HG02571 (cell line): ENCODE measurements at regions not wholly inside any gene's neighbourhood (a gene's known extent, or its start where the extent isn't known, plus 50 kb on each side); places are given as distances from the start of the nearest gene placed in this dataset.
"Not testable (repeated sequence)": the region's sequence is repeated elsewhere in the genome, so short reads cannot be mapped to it uniquely, and the experiment has no call there.

Experiments used
- ATAC-seq: cut with Tn5 transposase; IDR thresholded peaks from one replicate; pipeline ENCODE4 v1.9.1; 2021; ENCODE audit warnings: mild to moderate bottlenecking, moderate library complexity; ENCODE audit not compliant: unreplicated experiment

DNA sequence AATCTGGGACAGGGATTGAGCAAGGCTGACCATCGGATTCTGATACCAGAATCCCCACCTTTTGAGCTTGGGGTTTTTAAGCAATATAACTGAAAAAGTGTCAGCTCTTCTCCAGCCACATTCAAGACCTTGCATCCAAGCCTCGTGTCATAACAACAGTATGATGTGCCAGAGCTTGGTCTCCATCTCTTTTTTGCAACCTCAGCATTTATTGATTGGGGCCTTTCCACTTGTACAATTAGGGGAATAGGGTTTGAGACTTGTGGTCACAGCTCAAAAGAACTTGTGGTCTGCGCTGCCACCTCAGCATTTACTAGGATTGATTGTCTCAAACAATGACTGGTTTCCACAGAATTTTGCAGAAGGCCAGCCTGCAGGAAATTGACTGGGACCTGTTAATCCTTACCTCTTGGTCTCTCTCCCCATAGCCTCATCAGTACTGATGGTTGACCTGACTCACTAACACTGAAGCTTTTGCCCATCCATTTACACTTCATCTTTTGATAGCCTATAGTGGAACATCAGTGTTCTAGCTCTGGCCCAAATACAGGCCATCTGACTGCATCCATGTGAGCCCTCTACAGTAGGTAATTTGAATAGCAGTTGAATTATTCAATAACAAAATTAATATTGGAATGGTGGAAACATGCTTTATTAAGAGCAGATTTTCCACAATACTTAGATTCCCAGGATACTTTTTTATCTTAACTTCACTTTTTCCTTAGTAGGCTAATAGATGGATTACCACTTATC is 381.6 kb upstream of the PRR16 start:
- ATAC-seq, result no peak

DNA sequence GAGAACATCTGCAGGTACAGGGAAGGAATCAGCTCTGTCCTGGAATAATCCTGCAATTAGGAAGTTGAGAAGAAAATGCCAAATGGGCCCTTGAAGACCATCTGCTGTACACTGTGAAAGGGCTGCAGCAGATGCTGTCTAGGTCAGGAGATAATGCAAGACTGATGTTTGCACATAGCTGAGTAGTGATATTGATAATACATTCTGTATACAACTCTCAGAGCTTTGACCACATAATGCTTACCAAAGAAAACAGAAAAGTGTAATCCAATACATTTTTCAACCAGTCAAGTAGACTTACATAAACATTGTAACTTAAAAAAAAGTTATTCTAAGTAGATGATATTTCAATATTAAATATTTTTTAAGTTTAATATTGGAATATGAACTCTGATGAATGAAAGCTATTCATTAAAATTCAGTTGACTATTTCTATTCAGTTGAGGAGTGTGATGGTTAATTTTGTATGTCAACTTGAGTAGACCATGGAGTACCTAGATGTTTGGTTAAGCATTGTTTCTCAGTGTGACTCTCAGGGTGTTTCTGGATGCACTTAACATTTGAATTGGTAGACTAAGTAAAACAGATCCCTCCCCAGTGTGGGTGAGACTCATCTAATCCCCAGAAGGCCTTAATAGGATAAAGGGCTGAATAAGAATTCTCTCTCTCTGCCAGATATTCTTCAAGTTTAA is 380.1 kb upstream of the PRR16 start:
- no peak for ATAC-seq

DNA sequence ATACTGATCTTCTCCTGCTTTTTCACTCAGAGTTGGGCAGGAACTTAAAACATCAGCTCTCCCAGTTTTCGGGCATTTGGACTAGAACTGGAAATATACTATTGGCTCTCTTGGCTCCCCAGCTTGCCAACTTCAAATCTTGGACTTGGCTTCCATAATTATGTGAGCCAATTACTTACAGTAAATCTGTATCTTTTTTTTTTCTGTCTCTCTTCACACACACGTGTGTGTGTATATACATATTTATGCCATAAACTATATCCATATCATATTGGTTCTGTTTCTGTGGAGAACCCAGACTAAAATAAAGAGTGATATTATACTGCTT is 379.6 kb upstream of the PRR16 start:
- no peak for ATAC-seq

- no peak for ATAC-seq
These were observed 378.0 kb upstream of the PRR16 start for GRCh38 chr5:120086081-120086480.

DNA sequence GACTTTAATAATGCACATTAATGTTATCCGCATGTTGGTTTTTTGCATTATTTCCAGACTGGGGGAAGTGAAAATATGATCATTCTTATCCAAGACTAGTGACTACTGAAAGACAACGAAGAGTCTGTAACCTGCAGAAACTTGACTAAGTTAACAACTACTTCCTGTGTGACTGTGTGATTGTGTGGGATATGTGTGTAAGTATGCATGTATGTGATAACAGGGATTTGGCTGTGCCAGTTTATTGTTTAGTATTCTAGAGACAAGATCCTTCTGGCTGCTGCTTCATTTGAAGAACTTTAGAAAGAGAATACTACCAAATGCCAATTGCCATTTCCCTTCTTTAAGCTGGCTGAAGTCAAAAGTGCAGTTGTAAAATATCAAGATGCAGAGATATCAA is 375.7 kb upstream of the PRR16 start:
- no peak for ATAC-seq

- ATAC-seq, result no peak
These were observed 375.3 kb upstream of the PRR16 start for GRCh38 chr5:120088836-120089235.

DNA sequence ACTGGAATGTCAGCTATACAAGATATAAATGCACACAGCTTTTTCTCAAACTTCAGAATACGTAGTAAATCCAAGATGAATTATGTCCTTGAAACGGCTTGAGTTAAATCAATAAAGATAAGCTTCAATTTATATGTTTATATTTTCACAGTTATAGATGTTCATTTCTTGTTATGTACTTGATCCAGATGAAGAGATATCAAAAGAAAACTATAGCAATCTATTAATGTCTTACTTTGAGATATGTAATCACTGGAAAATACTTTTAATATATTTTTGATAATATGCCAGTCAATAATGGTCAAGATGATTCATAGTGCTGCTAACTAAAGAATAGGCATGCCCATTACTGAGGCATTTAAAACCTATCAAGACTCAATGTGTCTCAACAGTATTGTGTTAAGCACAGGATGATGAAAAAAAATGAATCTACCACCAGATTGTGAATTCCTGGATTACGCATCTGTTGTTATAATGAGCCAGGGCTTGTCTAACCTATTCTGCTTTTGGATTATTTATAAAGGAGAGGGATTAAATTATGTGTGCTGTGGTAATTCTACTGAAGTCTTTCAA is 372.6 kb upstream of the PRR16 start:
- no peak for ATAC-seq

DNA sequence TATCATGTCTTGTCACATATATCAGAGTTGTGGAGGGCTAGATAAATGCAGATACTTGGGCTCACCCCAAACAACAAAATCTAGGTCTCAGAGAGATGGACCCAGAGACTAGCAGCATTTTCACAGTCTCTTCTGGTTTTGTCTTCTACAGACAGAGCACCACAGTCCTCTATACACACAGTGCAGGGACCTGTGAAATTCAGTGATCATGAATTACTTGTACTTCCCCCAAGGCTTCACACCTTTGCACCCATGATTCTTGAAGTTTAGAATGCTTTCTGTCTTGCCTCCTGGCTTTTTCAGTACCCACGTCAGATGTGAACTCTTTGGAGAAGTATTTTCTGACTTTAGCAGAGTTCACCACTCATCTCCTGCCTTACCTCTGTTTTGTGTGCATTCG is 371.5 kb upstream of the PRR16 start:
- no peak for ATAC-seq

GRCh38 chr5:120093178-120093577 is 370.9 kb upstream of the PRR16 start:
- no peak for ATAC-seq

- ATAC-seq, result peak; percentile 47
These were observed 367.7 kb upstream of the PRR16 start for GRCh38 chr5:120096413-120096812.

DNA sequence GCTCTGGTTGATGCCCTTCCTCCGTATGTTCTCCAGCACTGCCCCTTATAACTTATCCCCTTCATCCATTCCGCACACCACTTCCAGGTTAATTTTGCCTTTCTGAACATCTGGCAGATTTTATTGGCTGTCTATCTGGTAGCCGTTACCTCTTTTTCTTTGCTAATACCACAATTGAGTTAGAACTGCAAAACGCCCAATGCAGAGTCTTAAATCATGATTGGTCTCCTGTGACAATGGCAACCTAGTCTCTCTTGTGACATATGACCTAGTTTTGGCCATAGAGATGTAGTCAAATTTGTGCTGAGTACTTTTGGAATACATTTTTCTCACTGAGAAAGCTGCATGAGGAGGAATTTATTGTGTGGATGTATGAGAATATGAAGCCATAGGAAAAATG is 365.7 kb upstream of the PRR16 start:
- no peak for ATAC-seq

DNA sequence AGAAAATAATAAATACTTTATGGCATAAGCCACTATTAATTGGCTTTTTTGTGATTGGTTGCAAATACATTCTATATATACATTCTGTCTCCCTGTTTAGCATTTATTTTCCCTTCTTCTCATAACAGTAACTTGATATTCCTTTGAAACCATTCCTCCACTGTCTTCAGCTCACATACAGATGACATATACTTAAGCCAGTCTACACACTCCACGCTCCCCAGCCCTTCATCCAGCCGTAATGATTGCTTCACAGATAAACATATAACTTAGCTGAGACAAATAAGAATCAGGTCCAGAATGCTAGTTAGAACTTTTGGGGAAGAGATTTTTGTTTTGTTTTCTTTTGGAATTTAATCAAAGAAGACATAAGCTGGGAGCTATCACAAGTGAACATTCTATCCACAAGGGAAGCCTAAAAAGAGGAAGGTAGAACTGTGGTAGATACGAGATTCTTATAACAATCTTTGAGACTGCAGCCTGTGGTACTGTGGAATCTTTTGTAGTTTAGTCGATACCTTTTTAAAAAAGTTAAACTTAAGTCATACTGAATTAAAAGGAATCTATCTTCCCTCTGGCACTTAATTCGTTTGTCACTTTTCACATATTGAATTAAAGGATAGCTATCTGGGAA is 365.1 kb upstream of the PRR16 start:
- no peak for ATAC-seq

GRCh38 chr5:120101771-120102170 is 362.3 kb upstream of the PRR16 start:
- no peak for ATAC-seq

DNA sequence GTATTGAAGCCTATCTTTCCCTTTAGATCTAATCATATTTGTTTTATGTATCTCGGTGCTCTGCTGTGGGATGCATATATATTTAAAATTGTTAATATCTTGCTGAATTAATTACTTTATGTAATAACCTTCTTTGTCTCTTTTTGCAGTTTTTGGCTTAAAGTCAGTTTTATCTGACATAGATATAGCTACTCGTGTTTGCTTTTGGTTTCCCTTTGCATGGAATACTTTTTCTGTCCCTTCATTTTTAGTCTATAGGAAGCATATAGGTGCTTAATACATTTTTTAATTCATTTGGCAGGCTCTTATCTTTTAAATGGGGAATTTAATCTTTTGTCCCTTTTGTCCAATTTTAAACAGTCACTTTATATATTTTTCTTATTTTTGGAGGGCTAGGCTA is 360.6 kb upstream of the PRR16 start:
- no peak for ATAC-seq

DNA sequence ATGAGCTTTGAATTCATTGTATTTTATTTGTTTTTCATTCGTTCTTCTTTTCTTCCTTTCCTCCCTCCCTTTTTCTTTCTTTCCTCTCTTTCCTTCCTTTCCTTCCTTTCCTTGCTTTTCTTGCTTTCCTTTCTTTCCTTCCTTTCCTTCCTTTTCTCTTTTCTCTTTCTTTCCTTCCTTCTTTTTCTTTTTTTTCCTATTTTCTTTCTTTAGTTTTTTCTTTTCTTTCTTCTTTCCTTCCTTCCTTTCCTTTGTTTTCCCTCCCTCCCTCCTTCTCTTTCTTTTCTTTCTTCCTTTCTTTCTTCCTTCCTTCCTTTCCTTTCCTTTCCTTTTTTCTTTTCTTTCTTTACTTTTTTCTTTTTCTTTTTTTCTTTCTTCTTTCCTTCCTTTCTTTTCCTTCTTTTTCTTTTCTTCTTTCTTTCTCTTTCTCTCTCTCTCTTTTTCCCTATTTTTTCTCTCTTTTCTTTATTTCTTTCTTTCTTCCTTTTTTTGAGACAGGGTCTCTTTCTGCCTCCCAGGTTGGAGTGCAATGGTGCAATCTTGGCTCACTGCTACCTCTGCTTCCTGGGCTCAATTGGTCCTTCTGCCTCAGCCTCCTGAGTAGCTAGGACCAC is 357.1 kb upstream of the PRR16 start:
- ATAC-seq, result no peak

DNA sequence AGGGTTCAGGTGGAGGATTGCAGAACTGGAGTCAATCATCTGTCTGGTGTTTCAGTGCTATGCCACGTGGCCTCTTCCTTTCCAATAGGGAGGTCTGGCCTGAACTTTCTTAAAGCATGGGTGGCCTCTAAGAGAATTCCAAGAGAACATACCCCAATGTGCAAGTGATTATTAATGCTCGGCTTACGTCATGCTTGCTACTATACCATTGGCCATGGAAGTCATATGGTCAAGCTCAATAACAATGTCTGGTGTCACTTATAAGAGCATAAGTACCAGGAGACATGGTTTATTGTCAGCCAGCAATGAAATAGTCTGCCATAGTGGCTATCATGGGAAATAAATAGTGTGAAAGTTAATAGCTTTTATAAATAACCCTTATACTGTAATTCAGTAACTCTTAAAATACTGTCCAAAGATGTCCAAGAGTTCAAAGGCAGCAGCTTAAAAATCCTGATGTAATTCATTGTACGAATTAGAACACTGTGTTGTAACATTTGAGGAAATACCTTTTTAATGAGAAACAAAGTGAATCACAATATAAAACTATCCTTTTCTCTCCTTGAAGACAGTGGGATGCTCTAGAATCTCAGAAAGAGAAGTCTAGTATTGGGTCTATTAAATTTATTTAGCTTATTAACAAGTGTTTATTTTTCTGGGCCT is 355.4 kb upstream of the PRR16 start:
- no peak for ATAC-seq

DNA sequence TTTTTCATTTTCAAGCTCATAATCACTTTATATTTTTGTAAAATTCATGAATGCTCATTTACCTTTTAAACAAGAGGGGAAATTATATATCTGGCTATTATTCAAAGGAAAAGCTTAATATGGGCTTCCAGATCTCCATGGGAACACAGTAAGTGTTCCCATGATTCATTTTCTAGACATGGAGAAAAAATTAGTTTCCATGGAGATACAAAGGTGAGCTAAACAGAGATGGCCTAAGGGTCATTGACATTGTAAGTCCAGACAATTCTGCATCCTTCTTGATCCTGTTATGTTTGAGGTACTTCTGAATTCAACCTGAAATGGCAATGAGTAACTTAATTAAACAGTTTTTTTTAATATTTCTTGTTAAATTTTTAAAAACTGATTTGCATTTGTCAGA is 341.4 kb upstream of the PRR16 start:
- no peak for ATAC-seq

DNA sequence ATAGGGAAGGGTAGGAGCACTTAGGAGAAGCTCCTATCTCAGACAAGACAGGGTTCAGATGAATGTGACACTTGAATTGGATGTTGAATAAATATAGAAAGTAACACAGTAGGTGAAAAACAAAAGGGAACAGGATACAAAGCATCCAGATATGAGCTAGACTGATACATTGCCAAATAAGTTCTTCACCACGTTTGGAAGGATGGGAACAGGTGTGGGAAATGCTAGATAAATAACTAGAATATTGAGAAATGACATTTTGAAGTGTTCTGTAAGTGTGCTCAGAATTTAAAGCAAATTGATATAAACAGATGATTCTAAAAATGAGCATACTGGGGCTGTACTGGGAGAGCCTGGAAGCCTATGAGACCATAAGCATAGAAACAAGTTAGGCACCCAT is 340.1 kb upstream of the PRR16 start:
- ATAC-seq, result no peak

DNA sequence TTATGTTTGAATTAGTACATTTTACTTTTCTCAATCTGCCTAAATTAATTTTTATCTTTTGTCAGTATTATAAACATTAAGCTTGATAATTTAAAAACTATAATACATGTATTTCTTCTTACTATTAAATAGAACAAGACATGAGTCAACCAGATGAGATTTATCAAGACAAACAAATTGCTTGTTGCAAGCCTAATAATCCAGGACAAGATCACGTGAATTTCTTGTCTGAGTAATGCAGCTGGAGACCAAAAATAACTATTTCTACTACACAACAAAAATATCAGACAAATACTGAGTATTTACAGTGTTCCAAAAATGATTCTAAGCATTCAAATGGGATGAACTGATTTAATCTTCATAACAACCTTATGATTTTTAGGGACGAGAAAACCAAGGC is 339.1 kb upstream of the PRR16 start:
- no peak for ATAC-seq

GRCh38 chr5:120132347-120132746 is 331.8 kb upstream of the PRR16 start:
- not testable (repeated sequence) for ATAC-seq

DNA sequence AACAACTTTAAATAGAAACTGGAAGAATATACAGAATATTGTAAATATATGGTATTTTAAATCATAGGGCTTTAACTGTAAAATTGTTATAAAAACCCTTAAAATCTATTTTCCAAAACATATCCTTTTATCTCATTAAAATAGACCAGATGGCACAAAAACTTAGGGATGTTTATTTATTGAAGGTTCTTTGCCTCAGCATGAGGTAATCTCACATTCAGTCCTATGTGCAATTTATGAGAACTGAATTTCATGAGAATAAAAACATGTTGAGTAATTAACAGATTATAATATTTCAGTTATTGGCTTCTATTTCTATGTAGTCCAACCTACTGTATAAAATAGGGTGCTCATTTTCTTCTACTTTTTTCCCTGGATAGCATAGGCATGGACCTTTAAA is 329.2 kb upstream of the PRR16 start:
- ATAC-seq, result no peak
